Osteocyte (in vitro differentiated cells): ENCODE measurements at regions not wholly inside any gene's neighbourhood (a gene's known extent, or its start where the extent isn't known, plus 50 kb on each side); places are given as distances from the start of the nearest gene placed in this dataset.
"Not testable (repeated sequence)": the region's sequence is repeated elsewhere in the genome, so short reads cannot be mapped to it uniquely, and the experiment has no call there.

Experiments
- DNase-seq: peaks from one replicate; pipeline ENCODE4 v3.0.0; 2021; ENCODE audit warnings: mixed read lengths; ENCODE audit not compliant: unreplicated experiment; ENCODE audit errors: extremely low spot score
- H3K27ac Mint-ChIP-seq: one replicate; pipeline ENCODE4 v1.8.0; 2021; ENCODE audit warnings: mild to moderate bottlenecking, mixed read lengths; ENCODE audit not compliant: unreplicated experiment
- H3K27me3 Mint-ChIP-seq: one replicate; pipeline ENCODE4 v1.8.0; 2021; ENCODE audit warnings: mixed read lengths; ENCODE audit not compliant: unreplicated experiment
- H3K36me3 Mint-ChIP-seq: one replicate; pipeline ENCODE4 v1.8.0; 2021; ENCODE audit warnings: mixed read lengths; ENCODE audit not compliant: unreplicated experiment
- H3K4me1 Mint-ChIP-seq: one replicate; pipeline ENCODE4 v1.8.0; 2021; ENCODE audit warnings: mixed read lengths; ENCODE audit not compliant: unreplicated experiment
- H3K4me3 Mint-ChIP-seq: one replicate; pipeline ENCODE4 v1.8.0; 2021; ENCODE audit warnings: mild to moderate bottlenecking, moderate library complexity, mixed read lengths; ENCODE audit not compliant: unreplicated experiment
- H3K9me3 Mint-ChIP-seq: one replicate; pipeline ENCODE4 v1.8.0; 2021; ENCODE audit warnings: mixed read lengths; ENCODE audit not compliant: unreplicated experiment
- CTCF ChIP-seq: fragments of 200-600 bp; sonication (generic); IDR thresholded peaks from 2 replicates; pipeline ENCODE4 v1.5.0; 2021; ENCODE audit warnings: antibody characterized with exemption, mild to moderate bottlenecking, moderate library complexity

GRCh38 chr16:6753553-6753952 is 579.1 kb upstream of the RBFOX1 start:
- no peak for TF ChIP-seq CTCF
- peaks cover 58% of the 10 kb centered on the region for H3K9me3 Mint-ChIP-seq
- no peak for DNase-seq
- H3K36me3 Mint-ChIP-seq, result no peaks in the 10 kb centered on the region
- H3K27me3 Mint-ChIP-seq, result no peaks in the 10 kb centered on the region
- H3K4me1 Mint-ChIP-seq, result no peaks in the 10 kb centered on the region
- no peak overlapping the region for H3K27ac Mint-ChIP-seq
- H3K4me3 Mint-ChIP-seq, result no peak overlapping the region

- Mint-ChIP-seq H3K9me3 (peaks cover 59% of the 10 kb centered on the region), H3K4me3 (no peak overlapping the region), H3K27ac (no peak overlapping the region), H3K4me1 (no peaks in the 10 kb centered on the region), H3K36me3 (no peaks in the 10 kb centered on the region), H3K27me3 (no peaks in the 10 kb centered on the region)
- DNase-seq, result no peak
- no peak for TF ChIP-seq CTCF
Observed at GRCh38 chr16:6751191-6751590, 581.5 kb upstream of the RBFOX1 start.

- Mint-ChIP-seq H3K36me3 (no peaks in the 10 kb centered on the region), H3K27ac (no peak overlapping the region), H3K9me3 (peaks cover 61% of the 10 kb centered on the region), H3K27me3 (no peaks in the 10 kb centered on the region), H3K4me3 (no peak overlapping the region), H3K4me1 (no peaks in the 10 kb centered on the region)
- TF ChIP-seq CTCF, result no peak
- DNase-seq, result no peak
Observed at GRCh38 chr16:6749698-6750097, 582.9 kb upstream of the RBFOX1 start.

- H3K27ac Mint-ChIP-seq, H3K4me3 Mint-ChIP-seq, H3K27me3 Mint-ChIP-seq, H3K4me1 Mint-ChIP-seq, H3K36me3 Mint-ChIP-seq, DNase-seq: not testable (repeated sequence)
- H3K9me3 Mint-ChIP-seq, result peaks cover 31% of the 10 kb centered on the region
Observed at GRCh38 chr16:6736302-6736701, 596.3 kb upstream of the RBFOX1 start.

GRCh38 chr16:6735631-6736030 is 597.0 kb upstream of the RBFOX1 start:
- Mint-ChIP-seq H3K27me3 (no peaks in the 10 kb centered on the region), H3K4me1 (no peaks in the 10 kb centered on the region), H3K9me3 (peaks cover 33% of the 10 kb centered on the region), H3K4me3 (no peak overlapping the region), H3K36me3 (no peaks in the 10 kb centered on the region), H3K27ac (no peak overlapping the region)
- no peak for TF ChIP-seq CTCF
- DNase-seq, result no peak

GRCh38 chr16:6732166-6732565 is 600.5 kb upstream of the RBFOX1 start:
- H3K36me3 Mint-ChIP-seq, result no peaks in the 10 kb centered on the region
- no peaks in the 10 kb centered on the region for H3K4me1 Mint-ChIP-seq
- H3K27me3 Mint-ChIP-seq, result no peaks in the 10 kb centered on the region
- H3K4me3 Mint-ChIP-seq, result no peak overlapping the region
- peaks cover 26% of the 10 kb centered on the region for H3K9me3 Mint-ChIP-seq
- no peak for TF ChIP-seq CTCF
- DNase-seq, result no peak
- H3K27ac Mint-ChIP-seq, result no peak overlapping the region
